ENCODE measurements at regions not wholly inside any gene's neighbourhood (a gene's known extent, or its start where the extent isn't known, plus 50 kb on each side); places are given as distances from the start of the nearest gene placed in this dataset.

GRCh38 chr2:217623281-217623912 is 379.4 kb downstream of the TNS1 start:
- TF ChIP-seq CTCF (optimal IDR thresholded peaks at IDR 0.05 in 1 of 3, IDR thresholded peaks at IDR 0.05 in 1 of 3, conservative IDR thresholded peaks at IDR 0.05 in 1 of 3; ENCODE audit: extremely low read depth in 1 of 3, insufficient read depth in 2 of 3, low read length in 3 of 3) (no peak), EZH2 (IDR thresholded peaks at IDR 0.05; ENCODE audit: low read length) (no peak)
- Histone ChIP-seq H4K20me1 (ENCODE audit: control insufficient read depth, extremely low read depth, insufficient read depth, low read length) (no peaks in the 10 kb centered on the region), H3K4me2 (ENCODE audit: control insufficient read depth, extremely low read depth, insufficient read depth, low read depth, low read length) (no peak overlapping the region), H3K9me3 (ENCODE audit: control insufficient read depth, low read depth, low read length) (no peaks in the 10 kb centered on the region), H2AFZ (ENCODE audit: control insufficient read depth, low read length) (no peak overlapping the region), H3K9me1 (ENCODE audit: control insufficient read depth, extremely low read depth, insufficient read depth, low read length) (no peaks in the 10 kb centered on the region), H3K27ac (ENCODE audit: control insufficient read depth, insufficient read depth, low read length) (no peak overlapping the region), H3K27me3 (ENCODE audit: control insufficient read depth, extremely low read depth, insufficient read depth, low read length) (no peaks in the 10 kb centered on the region), H3K79me2 (ENCODE audit: control insufficient read depth, insufficient read depth, low read length) (no peaks in the 10 kb centered on the region), H3K4me1 (ENCODE audit: control insufficient read depth, extremely low read depth, insufficient read depth, low read length) (no peaks in the 10 kb centered on the region), H3K9ac (ENCODE audit: control insufficient read depth, extremely low read depth, insufficient read depth, low read length) (no peak overlapping the region), H3K36me3 (ENCODE audit: control insufficient read depth in 2 of 2, extremely low read depth in 1 of 2, insufficient read depth in 2 of 2, low read length in 2 of 2) (no peaks in the 10 kb centered on the region), H3K4me3 (ENCODE audit: control insufficient read depth in 2 of 3, extremely low read depth in 1 of 3, insufficient read depth in 2 of 3, low read depth in 1 of 3, low read length in 3 of 3) (no peak overlapping the region)
- dilution Hi-C loops (cut with MboI; ENCODE audit: extremely low pct_ligation_motif_present, low sequenced_read_pairs), result no loop called here
- no peak for DNase-seq (ENCODE audit: low read depth, low spot score)
- FAIRE-seq, result no peak

GRCh38 chr2:217622205-217623060 is 380.4 kb downstream of the TNS1 start:
- dilution Hi-C loops (cut with MboI; ENCODE audit: extremely low pct_ligation_motif_present, low sequenced_read_pairs), result no loop called here
- no peaks in the 10 kb centered on the region for H3K9me3 ChIP-seq (ENCODE audit: control insufficient read depth, low read depth, low read length)
- no peaks in the 10 kb centered on the region for H3K79me2 ChIP-seq (ENCODE audit: control insufficient read depth, insufficient read depth, low read length)
- H2AFZ ChIP-seq (ENCODE audit: control insufficient read depth, low read length), result no peak overlapping the region
- no peaks in the 10 kb centered on the region for H3K36me3 ChIP-seq (ENCODE audit: control insufficient read depth in 2 of 2, extremely low read depth in 1 of 2, insufficient read depth in 2 of 2, low read length in 2 of 2)
- FAIRE-seq (no peak), DNase-seq (ENCODE audit: low read depth, low spot score) (no peak)
- H3K4me3 ChIP-seq (ENCODE audit: control insufficient read depth in 2 of 3, extremely low read depth in 1 of 3, insufficient read depth in 2 of 3, low read depth in 1 of 3, low read length in 3 of 3), result no peak overlapping the region
- H3K4me2 ChIP-seq (ENCODE audit: control insufficient read depth, extremely low read depth, insufficient read depth, low read depth, low read length), result no peak overlapping the region
- H3K4me1 ChIP-seq (ENCODE audit: control insufficient read depth, extremely low read depth, insufficient read depth, low read length), result no peaks in the 10 kb centered on the region
- H3K9me1 ChIP-seq (ENCODE audit: control insufficient read depth, extremely low read depth, insufficient read depth, low read length), result no peaks in the 10 kb centered on the region
- no peak overlapping the region for H3K9ac ChIP-seq (ENCODE audit: control insufficient read depth, extremely low read depth, insufficient read depth, low read length)
- no peaks in the 10 kb centered on the region for H3K27me3 ChIP-seq (ENCODE audit: control insufficient read depth, extremely low read depth, insufficient read depth, low read length)
- no peak overlapping the region for H3K27ac ChIP-seq (ENCODE audit: control insufficient read depth, insufficient read depth, low read length)
- H4K20me1 ChIP-seq (ENCODE audit: control insufficient read depth, extremely low read depth, insufficient read depth, low read length), result no peaks in the 10 kb centered on the region
- TF ChIP-seq EZH2 (IDR thresholded peaks at IDR 0.05; ENCODE audit: low read length), result no peak

Measured in keratinocyte (primary cell).